ENCODE measurements at regions not wholly inside any gene's neighbourhood (a gene's known extent, or its start where the extent isn't known, plus 50 kb on each side); places are given as distances from the start of the nearest gene placed in this dataset.

DNA sequence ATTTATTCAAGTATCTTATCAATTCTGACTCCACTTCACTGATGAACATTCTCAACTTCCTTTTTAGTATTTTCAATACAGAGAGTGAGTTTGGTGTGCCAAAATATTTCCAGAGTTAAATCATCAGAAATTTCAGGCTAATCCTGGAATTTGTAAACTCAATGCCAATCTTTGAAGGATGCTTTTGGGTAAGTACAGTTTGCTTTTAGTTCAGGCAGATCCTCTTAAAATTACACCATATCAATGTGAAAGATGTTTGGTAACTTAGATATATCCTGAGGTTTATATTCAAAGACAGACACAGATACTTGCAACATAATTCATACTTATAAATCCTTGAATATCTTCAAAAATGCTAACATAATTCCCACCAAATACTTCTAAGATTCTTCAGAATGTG is 76.0 kb upstream of the FAM47B start:
- in situ Hi-C loops (cut with MboI; ENCODE audit: low pct_unique_long_range_greater_than_20kb, low sequenced_read_pairs, unreplicated experiment): no loop called here
- no peak for DNase-seq (ENCODE audit: low spot score)
- TF ChIP-seq, protein P1, sequence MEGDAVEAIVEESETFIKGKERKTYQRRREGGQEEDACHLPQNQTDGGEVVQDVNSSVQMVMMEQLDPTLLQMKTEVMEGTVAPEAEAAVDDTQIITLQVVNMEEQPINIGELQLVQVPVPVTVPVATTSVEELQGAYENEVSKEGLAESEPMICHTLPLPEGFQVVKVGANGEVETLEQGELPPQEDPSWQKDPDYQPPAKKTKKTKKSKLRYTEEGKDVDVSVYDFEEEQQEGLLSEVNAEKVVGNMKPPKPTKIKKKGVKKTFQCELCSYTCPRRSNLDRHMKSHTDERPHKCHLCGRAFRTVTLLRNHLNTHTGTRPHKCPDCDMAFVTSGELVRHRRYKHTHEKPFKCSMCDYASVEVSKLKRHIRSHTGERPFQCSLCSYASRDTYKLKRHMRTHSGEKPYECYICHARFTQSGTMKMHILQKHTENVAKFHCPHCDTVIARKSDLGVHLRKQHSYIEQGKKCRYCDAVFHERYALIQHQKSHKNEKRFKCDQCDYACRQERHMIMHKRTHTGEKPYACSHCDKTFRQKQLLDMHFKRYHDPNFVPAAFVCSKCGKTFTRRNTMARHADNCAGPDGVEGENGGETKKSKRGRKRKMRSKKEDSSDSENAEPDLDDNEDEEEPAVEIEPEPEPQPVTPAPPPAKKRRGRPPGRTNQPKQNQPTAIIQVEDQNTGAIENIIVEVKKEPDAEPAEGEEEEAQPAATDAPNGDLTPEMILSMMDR (IDR thresholded peaks at IDR 0.05; ENCODE audit: extremely low read depth, insufficient read depth, missing control alignments): no peak

DNA sequence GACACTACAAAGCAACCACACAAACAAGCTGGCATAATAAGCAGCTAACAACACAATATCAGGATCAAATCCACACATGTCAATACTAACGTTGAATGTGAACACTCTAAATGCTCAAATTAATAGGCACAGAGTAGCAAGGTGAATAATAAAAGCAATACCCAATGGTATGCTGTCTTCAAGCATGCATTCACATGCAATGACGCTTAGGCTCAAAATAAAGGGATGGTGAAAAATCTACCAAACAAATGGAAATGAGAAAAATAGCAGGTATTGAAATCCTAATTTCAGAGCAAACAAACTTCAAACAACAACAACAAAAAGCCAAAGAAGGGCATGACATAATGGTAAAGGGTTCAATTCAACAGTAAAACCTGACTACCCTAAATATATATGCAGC is 74.0 kb upstream of the FAM47B start:
- DNase-seq (ENCODE audit: low spot score): no peak
- TF ChIP-seq, protein P1 (IDR thresholded peaks at IDR 0.05; ENCODE audit: extremely low read depth, insufficient read depth, missing control alignments): no peak
- in situ Hi-C loops (cut with MboI; ENCODE audit: low pct_unique_long_range_greater_than_20kb, low sequenced_read_pairs, unreplicated experiment): no loop called here

DNA sequence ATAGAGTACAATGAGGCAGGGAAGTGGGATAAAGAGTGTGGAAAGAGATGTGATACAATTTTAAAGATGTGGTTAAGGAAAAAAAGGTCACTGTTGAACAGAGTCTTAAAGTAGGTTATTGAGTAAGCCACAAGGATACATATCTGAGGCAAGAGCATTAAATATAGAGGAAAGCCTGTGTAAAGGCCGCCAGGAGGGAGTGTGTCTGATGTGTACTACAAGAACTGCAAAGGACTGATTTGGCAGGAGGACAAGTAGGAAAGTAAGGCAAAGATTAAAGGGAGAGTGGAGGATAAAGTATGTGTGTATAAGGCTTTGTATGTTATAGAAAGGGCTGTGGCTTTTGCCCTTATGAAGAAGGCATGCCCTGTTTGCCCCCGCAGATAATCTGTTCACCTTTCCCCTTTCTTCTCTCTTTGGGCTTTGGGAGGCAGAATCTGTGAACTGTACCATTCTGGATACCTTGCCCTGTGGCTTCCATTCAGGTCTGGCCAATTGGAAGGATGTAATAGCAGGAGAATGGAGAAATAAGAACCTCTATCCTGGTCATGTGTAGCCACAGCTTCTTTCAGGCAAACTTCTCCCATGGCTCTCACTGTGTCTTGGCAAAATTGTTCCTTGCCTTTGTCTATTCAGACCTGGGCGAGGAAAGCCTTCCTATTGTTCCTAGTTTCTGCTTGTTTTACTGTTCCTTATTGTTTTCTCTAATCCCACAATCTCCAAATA is 68.9 kb upstream of the FAM47B start:
- TF ChIP-seq, protein P1 (IDR thresholded peaks at IDR 0.05; ENCODE audit: extremely low read depth, insufficient read depth, missing control alignments): no peak
- in situ Hi-C loops (cut with MboI; ENCODE audit: low pct_unique_long_range_greater_than_20kb, low sequenced_read_pairs, unreplicated experiment): no loop called here
- DNase-seq (ENCODE audit: low spot score): no peak

DNA sequence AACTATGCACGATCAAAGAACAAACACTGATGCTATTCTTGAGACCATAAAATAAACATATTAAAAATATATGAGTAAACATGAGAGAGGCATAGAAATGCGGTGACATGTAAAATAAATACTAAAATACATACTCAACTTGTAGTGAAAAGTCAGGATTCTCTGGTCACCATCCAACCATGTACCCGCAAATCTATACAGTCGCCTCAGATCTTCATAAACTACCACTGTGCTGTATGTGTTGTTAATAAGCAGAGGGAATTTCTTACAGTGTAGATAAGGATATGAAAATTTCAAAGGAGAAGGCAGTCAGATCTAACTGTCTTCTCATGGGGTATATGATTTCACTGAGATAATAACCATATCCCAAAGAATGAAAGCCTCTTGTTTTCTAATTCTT is 67.8 kb upstream of the FAM47B start:
- TF ChIP-seq, protein P1 (IDR thresholded peaks at IDR 0.05; ENCODE audit: extremely low read depth, insufficient read depth, missing control alignments): no peak
- in situ Hi-C loops (cut with MboI; ENCODE audit: low pct_unique_long_range_greater_than_20kb, low sequenced_read_pairs, unreplicated experiment): no loop called here
- no peak for DNase-seq (ENCODE audit: low spot score)

DNA sequence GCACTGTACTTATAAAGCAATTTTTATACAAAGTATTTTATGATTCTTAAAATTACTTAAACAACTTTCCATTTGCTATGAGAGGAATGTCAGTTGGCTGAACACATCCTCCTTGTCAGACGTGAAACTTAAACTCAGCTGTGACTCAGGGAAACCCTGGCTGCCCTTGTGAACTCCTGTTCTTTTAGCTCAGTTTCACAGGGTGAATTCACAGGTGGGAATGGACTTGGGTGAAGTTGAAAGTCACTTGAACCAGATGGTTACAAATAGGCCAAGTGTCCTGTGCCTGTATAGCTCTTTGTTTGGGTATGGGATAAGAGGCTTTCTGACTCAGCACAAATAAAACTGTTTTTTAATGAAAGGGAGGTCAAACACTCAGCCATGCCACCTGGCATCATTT is 67.4 kb upstream of the FAM47B start:
- TF ChIP-seq, protein P1 (IDR thresholded peaks at IDR 0.05; ENCODE audit: extremely low read depth, insufficient read depth, missing control alignments): no peak
- no peak for DNase-seq (ENCODE audit: low spot score)
- in situ Hi-C loops (cut with MboI; ENCODE audit: low pct_unique_long_range_greater_than_20kb, low sequenced_read_pairs, unreplicated experiment): no loop called here

DNA sequence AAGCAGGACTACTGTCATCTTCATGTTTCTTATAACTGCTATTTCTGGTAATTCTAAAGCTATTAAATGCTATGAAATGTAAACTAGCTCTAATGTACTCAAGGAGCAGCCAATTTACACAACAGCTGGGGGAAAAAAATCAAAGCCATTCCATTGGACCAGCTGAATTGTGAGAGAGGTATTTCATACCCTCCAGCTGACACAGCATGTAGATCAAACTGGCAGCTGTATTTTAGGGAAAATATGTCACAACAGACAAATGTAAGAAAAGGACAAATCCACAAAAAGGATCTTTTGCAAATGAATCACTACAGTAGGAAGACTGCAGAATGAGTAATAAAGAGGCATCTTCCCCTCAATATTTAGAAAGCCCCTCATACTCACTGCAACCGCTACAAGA is 65.2 kb upstream of the FAM47B start:
- in situ Hi-C loops (cut with MboI; ENCODE audit: low pct_unique_long_range_greater_than_20kb, low sequenced_read_pairs, unreplicated experiment): no loop called here
- TF ChIP-seq, protein P1 (IDR thresholded peaks at IDR 0.05; ENCODE audit: extremely low read depth, insufficient read depth, missing control alignments): no peak
- DNase-seq (ENCODE audit: low spot score): no peak
